Chondrocyte (in vitro differentiated cells): ENCODE measurements at regions not wholly inside any gene's neighbourhood (a gene's known extent, or its start where the extent isn't known, plus 50 kb on each side); places are given as distances from the start of the nearest gene placed in this dataset.

ENCODE experiments used
- DNase-seq: peaks from one replicate; pipeline ENCODE4 v3.0.0; 2021; ENCODE audit warnings: mixed read lengths, low spot score
- H3K27ac Mint-ChIP-seq: one replicate; pipeline ENCODE4 v1.8.0; 2021; ENCODE audit warnings: mild to moderate bottlenecking, moderate library complexity, mixed read lengths; ENCODE audit not compliant: unreplicated experiment
- H3K27me3 Mint-ChIP-seq: 2 replicates; pipeline ENCODE4 v1.8.0; 2021; ENCODE audit warnings: low read depth, mixed read lengths
- H3K36me3 Mint-ChIP-seq: 2 replicates; pipeline ENCODE4 v1.8.0; 2021; ENCODE audit warnings: low read depth, mixed read lengths
- H3K4me1 Mint-ChIP-seq: 2 replicates; pipeline ENCODE4 v1.8.0; 2021; ENCODE audit warnings: low read depth, mild to moderate bottlenecking, mixed read lengths
- H3K4me3 Mint-ChIP-seq: one replicate; pipeline ENCODE4 v1.8.0; 2021; ENCODE audit warnings: mild to moderate bottlenecking, moderate library complexity, mixed read lengths; ENCODE audit not compliant: unreplicated experiment
- H3K9me3 Mint-ChIP-seq: 2 replicates; pipeline ENCODE4 v1.8.0; 2021; ENCODE audit warnings: low read depth, mixed read lengths
- CTCF ChIP-seq: fragments of 200-600 bp; sonication (generic); IDR thresholded peaks from 2 replicates; pipeline ENCODE4 v1.5.0; 2021; ENCODE audit warnings: antibody characterized with exemption, mild to moderate bottlenecking, moderate library complexity

- no peak for TF ChIP-seq CTCF
- no peaks in the 10 kb centered on the region for H3K27me3 Mint-ChIP-seq
- H3K36me3 Mint-ChIP-seq, result no peaks in the 10 kb centered on the region
- no peak overlapping the region for H3K27ac Mint-ChIP-seq
- DNase-seq, result no peak
- H3K4me3 Mint-ChIP-seq, result no peak overlapping the region
- H3K9me3 Mint-ChIP-seq, result peaks cover 21% of the 10 kb centered on the region
- no peaks in the 10 kb centered on the region for H3K4me1 Mint-ChIP-seq
These were observed 369.9 kb downstream of the FSIP2 start for GRCh38 chr2:186108470-186108869.

GRCh38 chr2:186113284-186113683, 372.8 kb upstream of the ZC3H15 start:
- Mint-ChIP-seq H3K36me3 (peaks cover 4% of the 10 kb centered on the region), H3K27me3 (no peaks in the 10 kb centered on the region), H3K4me3 (no peak overlapping the region), H3K9me3 (peaks cover 31% of the 10 kb centered on the region), H3K27ac (no peak overlapping the region), H3K4me1 (no peaks in the 10 kb centered on the region)
- no peak for TF ChIP-seq CTCF
- no peak for DNase-seq

GRCh38 chr2:186125156-186125555, 360.9 kb upstream of the ZC3H15 start:
- Mint-ChIP-seq H3K4me3 (no peak overlapping the region), H3K4me1 (peaks cover 13% of the 10 kb centered on the region), H3K9me3 (peaks cover 2% of the 10 kb centered on the region), H3K27me3 (no peaks in the 10 kb centered on the region), H3K36me3 (no peaks in the 10 kb centered on the region), H3K27ac (no peak overlapping the region)
- no peak for DNase-seq
- TF ChIP-seq CTCF, result no peak

- H3K27me3 Mint-ChIP-seq, result no peaks in the 10 kb centered on the region
- no peak overlapping the region for H3K4me3 Mint-ChIP-seq
- no peak for DNase-seq
- H3K27ac Mint-ChIP-seq, result no peak overlapping the region
- H3K9me3 Mint-ChIP-seq, result peaks cover 2% of the 10 kb centered on the region
- TF ChIP-seq CTCF, result no peak
- H3K4me1 Mint-ChIP-seq, result peaks cover 18% of the 10 kb centered on the region
- H3K36me3 Mint-ChIP-seq, result no peaks in the 10 kb centered on the region
These were observed 360.4 kb upstream of the ZC3H15 start for GRCh38 chr2:186125625-186126024.

GRCh38 chr2:186126181-186126580, 359.9 kb upstream of the ZC3H15 start:
- DNase-seq, result no peak
- H3K36me3 Mint-ChIP-seq, result no peaks in the 10 kb centered on the region
- H3K4me3 Mint-ChIP-seq, result no peak overlapping the region
- peaks cover 22% of the 10 kb centered on the region for H3K4me1 Mint-ChIP-seq
- no peaks in the 10 kb centered on the region for H3K27me3 Mint-ChIP-seq
- no peak overlapping the region for H3K27ac Mint-ChIP-seq
- H3K9me3 Mint-ChIP-seq, result peaks cover 2% of the 10 kb centered on the region
- no peak for TF ChIP-seq CTCF
